ENCODE measurements at regions not wholly inside any gene's neighbourhood (a gene's known extent, or its start where the extent isn't known, plus 50 kb on each side); places are given as distances from the start of the nearest gene placed in this dataset.

DNA sequence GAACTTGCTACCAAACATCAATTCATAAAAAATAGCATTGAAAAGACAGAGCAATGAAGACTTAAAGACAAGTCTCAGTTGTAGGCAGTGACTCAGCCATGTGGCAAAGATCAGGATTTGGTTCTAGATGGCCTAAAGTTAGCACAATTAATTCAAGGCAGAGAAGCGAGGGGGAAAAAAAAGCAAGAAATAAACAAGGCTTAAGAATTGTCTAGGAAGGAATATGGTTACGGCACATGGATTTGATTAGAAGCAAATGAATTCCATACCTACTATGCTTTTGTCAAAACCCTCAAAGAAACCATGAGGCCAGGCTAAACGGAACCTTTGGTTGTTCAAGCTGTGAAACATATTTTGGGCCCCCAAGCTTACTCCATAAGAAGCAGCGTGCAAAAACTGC is 362.2 kb upstream of the KCNH7 start (continued):
- no peak for TF ChIP-seq IRF2 (CRISPR knock-in tag; IDR thresholded peaks at IDR 0.05; ENCODE audit: borderline replicate concordance, low read depth)
- TF ChIP-seq, protein P1, sequence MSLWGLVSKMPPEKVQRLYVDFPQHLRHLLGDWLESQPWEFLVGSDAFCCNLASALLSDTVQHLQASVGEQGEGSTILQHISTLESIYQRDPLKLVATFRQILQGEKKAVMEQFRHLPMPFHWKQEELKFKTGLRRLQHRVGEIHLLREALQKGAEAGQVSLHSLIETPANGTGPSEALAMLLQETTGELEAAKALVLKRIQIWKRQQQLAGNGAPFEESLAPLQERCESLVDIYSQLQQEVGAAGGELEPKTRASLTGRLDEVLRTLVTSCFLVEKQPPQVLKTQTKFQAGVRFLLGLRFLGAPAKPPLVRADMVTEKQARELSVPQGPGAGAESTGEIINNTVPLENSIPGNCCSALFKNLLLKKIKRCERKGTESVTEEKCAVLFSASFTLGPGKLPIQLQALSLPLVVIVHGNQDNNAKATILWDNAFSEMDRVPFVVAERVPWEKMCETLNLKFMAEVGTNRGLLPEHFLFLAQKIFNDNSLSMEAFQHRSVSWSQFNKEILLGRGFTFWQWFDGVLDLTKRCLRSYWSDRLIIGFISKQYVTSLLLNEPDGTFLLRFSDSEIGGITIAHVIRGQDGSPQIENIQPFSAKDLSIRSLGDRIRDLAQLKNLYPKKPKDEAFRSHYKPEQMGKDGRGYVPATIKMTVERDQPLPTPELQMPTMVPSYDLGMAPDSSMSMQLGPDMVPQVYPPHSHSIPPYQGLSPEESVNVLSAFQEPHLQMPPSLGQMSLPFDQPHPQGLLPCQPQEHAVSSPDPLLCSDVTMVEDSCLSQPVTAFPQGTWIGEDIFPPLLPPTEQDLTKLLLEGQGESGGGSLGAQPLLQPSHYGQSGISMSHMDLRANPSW (CRISPR knock-in tag; conservative IDR thresholded peaks at IDR 0.05; ENCODE audit: low read depth): no peak

DNA sequence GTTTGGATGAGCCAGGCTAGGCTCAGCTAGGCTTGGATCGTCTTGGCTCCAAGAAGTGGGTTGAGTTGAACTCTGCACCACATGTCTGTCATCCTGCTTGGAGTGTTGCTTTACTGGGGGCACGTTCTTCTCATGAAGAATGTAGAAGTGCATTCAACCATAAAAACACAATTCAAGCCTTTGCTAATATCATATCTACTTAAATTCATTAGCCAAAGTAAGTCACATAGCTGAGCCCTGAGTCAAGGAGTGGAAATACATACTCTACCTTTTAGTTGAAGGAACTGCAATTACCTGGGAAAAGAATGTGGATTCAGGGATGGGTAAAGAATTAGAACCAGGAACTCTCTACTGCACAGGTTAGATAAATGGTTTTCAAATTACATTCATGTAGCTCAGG is 360.4 kb upstream of the KCNH7 start:
- no peak overlapping the region for H3K27ac Mint-ChIP-seq
- ATAC-seq (no peak), DNase-seq (ENCODE audit: low spot score) (no peak)
- ChIA-PET POLR2A (interaction anchor here (1.1 kb wide), 1 partner anchor 12 kb away, joined by 3 read pairs; no protein-coding TSS in a partner anchor), CTCF (no interaction called here)
- H3K4me1 Mint-ChIP-seq: peaks cover 9% of the 10 kb centered on the region
- no peak overlapping the region for H3K4me3 Mint-ChIP-seq
- H3K9me3 Mint-ChIP-seq: no peaks in the 10 kb centered on the region; the same call in 1 of the 2 replicates
- TF ChIP-seq, protein P2, sequence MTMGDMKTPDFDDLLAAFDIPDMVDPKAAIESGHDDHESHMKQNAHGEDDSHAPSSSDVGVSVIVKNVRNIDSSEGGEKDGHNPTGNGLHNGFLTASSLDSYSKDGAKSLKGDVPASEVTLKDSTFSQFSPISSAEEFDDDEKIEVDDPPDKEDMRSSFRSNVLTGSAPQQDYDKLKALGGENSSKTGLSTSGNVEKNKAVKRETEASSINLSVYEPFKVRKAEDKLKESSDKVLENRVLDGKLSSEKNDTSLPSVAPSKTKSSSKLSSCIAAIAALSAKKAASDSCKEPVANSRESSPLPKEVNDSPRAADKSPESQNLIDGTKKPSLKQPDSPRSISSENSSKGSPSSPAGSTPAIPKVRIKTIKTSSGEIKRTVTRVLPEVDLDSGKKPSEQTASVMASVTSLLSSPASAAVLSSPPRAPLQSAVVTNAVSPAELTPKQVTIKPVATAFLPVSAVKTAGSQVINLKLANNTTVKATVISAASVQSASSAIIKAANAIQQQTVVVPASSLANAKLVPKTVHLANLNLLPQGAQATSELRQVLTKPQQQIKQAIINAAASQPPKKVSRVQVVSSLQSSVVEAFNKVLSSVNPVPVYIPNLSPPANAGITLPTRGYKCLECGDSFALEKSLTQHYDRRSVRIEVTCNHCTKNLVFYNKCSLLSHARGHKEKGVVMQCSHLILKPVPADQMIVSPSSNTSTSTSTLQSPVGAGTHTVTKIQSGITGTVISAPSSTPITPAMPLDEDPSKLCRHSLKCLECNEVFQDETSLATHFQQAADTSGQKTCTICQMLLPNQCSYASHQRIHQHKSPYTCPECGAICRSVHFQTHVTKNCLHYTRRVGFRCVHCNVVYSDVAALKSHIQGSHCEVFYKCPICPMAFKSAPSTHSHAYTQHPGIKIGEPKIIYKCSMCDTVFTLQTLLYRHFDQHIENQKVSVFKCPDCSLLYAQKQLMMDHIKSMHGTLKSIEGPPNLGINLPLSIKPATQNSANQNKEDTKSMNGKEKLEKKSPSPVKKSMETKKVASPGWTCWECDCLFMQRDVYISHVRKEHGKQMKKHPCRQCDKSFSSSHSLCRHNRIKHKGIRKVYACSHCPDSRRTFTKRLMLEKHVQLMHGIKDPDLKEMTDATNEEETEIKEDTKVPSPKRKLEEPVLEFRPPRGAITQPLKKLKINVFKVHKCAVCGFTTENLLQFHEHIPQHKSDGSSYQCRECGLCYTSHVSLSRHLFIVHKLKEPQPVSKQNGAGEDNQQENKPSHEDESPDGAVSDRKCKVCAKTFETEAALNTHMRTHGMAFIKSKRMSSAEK (CRISPR knock-in tag; IDR thresholded peaks at IDR 0.05; ENCODE audit: borderline replicate concordance): no peak
- TF ChIP-seq ETV6 (CRISPR knock-in tag; IDR thresholded peaks at IDR 0.05) (no peak), TCF7 (CRISPR knock-in tag; IDR thresholded peaks at IDR 0.05; ENCODE audit: low read depth) (no peak), FOXJ3 (CRISPR knock-in tag; IDR thresholded peaks at IDR 0.05; ENCODE audit: borderline replicate concordance) (no peak), ZNF138 (CRISPR knock-in tag; conservative IDR thresholded peaks at IDR 0.05) (no peak), ZNF219 (CRISPR knock-in tag; IDR thresholded peaks at IDR 0.05; ENCODE audit: borderline replicate concordance) (no peak), ELF4 (CRISPR knock-in tag; IDR thresholded peaks at IDR 0.05; ENCODE audit: low read depth) (no peak), RELA (CRISPR knock-in tag; IDR thresholded peaks at IDR 0.05; ENCODE audit: borderline replicate concordance) (no peak), ZNF232 (CRISPR knock-in tag; IDR thresholded peaks at IDR 0.05) (no peak), KAT7 (CRISPR knock-in tag; IDR thresholded peaks at IDR 0.05; ENCODE audit: borderline replicate concordance) (no peak)
- TF ChIP-seq, protein P3, sequence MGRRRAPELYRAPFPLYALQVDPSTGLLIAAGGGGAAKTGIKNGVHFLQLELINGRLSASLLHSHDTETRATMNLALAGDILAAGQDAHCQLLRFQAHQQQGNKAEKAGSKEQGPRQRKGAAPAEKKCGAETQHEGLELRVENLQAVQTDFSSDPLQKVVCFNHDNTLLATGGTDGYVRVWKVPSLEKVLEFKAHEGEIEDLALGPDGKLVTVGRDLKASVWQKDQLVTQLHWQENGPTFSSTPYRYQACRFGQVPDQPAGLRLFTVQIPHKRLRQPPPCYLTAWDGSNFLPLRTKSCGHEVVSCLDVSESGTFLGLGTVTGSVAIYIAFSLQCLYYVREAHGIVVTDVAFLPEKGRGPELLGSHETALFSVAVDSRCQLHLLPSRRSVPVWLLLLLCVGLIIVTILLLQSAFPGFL (CRISPR knock-in tag; IDR thresholded peaks at IDR 0.05; ENCODE audit: borderline replicate concordance): no peak
- TF ChIP-seq, protein P4, sequence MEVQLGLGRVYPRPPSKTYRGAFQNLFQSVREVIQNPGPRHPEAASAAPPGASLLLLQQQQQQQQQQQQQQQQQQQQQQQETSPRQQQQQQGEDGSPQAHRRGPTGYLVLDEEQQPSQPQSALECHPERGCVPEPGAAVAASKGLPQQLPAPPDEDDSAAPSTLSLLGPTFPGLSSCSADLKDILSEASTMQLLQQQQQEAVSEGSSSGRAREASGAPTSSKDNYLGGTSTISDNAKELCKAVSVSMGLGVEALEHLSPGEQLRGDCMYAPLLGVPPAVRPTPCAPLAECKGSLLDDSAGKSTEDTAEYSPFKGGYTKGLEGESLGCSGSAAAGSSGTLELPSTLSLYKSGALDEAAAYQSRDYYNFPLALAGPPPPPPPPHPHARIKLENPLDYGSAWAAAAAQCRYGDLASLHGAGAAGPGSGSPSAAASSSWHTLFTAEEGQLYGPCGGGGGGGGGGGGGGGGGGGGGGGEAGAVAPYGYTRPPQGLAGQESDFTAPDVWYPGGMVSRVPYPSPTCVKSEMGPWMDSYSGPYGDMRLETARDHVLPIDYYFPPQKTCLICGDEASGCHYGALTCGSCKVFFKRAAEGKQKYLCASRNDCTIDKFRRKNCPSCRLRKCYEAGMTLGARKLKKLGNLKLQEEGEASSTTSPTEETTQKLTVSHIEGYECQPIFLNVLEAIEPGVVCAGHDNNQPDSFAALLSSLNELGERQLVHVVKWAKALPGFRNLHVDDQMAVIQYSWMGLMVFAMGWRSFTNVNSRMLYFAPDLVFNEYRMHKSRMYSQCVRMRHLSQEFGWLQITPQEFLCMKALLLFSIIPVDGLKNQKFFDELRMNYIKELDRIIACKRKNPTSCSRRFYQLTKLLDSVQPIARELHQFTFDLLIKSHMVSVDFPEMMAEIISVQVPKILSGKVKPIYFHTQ (CRISPR knock-in tag; IDR thresholded peaks at IDR 0.05): no peak
- TF ChIP-seq, protein P5, sequence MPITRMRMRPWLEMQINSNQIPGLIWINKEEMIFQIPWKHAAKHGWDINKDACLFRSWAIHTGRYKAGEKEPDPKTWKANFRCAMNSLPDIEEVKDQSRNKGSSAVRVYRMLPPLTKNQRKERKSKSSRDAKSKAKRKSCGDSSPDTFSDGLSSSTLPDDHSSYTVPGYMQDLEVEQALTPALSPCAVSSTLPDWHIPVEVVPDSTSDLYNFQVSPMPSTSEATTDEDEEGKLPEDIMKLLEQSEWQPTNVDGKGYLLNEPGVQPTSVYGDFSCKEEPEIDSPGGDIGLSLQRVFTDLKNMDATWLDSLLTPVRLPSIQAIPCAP (CRISPR knock-in tag; IDR thresholded peaks at IDR 0.05): no peak
- TF ChIP-seq, protein P6, sequence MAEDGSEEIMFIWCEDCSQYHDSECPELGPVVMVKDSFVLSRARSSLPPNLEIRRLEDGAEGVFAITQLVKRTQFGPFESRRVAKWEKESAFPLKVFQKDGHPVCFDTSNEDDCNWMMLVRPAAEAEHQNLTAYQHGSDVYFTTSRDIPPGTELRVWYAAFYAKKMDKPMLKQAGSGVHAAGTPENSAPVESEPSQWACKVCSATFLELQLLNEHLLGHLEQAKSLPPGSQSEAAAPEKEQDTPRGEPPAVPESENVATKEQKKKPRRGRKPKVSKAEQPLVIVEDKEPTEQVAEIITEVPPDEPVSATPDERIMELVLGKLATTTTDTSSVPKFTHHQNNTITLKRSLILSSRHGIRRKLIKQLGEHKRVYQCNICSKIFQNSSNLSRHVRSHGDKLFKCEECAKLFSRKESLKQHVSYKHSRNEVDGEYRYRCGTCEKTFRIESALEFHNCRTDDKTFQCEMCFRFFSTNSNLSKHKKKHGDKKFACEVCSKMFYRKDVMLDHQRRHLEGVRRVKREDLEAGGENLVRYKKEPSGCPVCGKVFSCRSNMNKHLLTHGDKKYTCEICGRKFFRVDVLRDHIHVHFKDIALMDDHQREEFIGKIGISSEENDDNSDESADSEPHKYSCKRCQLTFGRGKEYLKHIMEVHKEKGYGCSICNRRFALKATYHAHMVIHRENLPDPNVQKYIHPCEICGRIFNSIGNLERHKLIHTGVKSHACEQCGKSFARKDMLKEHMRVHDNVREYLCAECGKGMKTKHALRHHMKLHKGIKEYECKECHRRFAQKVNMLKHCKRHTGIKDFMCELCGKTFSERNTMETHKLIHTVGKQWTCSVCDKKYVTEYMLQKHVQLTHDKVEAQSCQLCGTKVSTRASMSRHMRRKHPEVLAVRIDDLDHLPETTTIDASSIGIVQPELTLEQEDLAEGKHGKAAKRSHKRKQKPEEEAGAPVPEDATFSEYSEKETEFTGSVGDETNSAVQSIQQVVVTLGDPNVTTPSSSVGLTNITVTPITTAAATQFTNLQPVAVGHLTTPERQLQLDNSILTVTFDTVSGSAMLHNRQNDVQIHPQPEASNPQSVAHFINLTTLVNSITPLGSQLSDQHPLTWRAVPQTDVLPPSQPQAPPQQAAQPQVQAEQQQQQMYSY (CRISPR knock-in tag; IDR thresholded peaks at IDR 0.05): no peak
- H3K36me3 Mint-ChIP-seq: no peaks in the 10 kb centered on the region
- no peaks in the 10 kb centered on the region for H3K27me3 Mint-ChIP-seq (ENCODE audit: low read depth)

All from WTC11 (cell line).